Stomach (tissue), 8 donors: ENCODE measurements at regions not wholly inside any gene's neighbourhood (a gene's known extent, or its start where the extent isn't known, plus 50 kb on each side); places are given as distances from the start of the nearest gene placed in this dataset.
"Not testable (repeated sequence)": the region's sequence is repeated elsewhere in the genome, so short reads cannot be mapped to it uniquely, and the experiment has no call there.

Source experiments
- DNase-seq, 2 donors: peaks; one replicate each; pipeline versions ENCODE4 v3.0.0 to v3.0.0-alpha.2; 2013 to 2019
- H3K27ac ChIP-seq, 5 donors: fragments of 200-600 bp in 4 of 5; sonication (generic) in 4 of 5; one replicate each; pipeline ENCODE4 v1.5.1; 2013 to 2019; ENCODE audit warnings: mild to moderate bottlenecking in 1 of 5, moderate library complexity in 1 of 5
- H3K27me3 ChIP-seq, 3 donors: fragments of 200-600 bp; sonication (generic); one replicate each; pipeline ENCODE4 v1.5.1; 2017 to 2019; ENCODE audit warnings: mixed run types in 1 of 3
- H3K36me3 ChIP-seq, 4 donors: fragments of 200-600 bp; sonication (generic); 1 replicate in 3 of 4; 2 replicates in 1 of 4; pipeline ENCODE4 v1.5.1; 2016 to 2019
- H3K4me1 ChIP-seq, 4 donors: fragments of 200-600 bp; sonication (generic); one replicate each; pipeline ENCODE4 v1.5.1; 2016 to 2019
- H3K4me3 ChIP-seq, 4 donors: fragments of 200-600 bp; sonication (generic) in 3 of 4; one replicate each; pipeline ENCODE4 v1.5.1; 2016 to 2019; ENCODE audit warnings: mild to moderate bottlenecking in 1 of 4
- H3K9me3 ChIP-seq, 4 donors: fragments of 200-600 bp; sonication (generic); one replicate each; pipeline ENCODE4 v1.5.1; 2016 to 2019
- EP300 ChIP-seq: sonication (generic); formaldehyde crosslinking; IDR thresholded peaks from one replicate; pipeline ENCODE4 v1.6.1; 2017; ENCODE audit warnings: antibody characterized with exemption
- POLR2A ChIP-seq, 4 donors: fragments of 450-650 bp; IDR thresholded peaks; one replicate each; pipeline ENCODE4 v1.6.1; 2016; ENCODE audit warnings: antibody characterized with exemption in 4 of 4, control low read depth in 2 of 4, mild to moderate bottlenecking in 1 of 4, moderate library complexity in 1 of 4
- POLR2AphosphoS5 ChIP-seq, 3 donors: sonication (generic); formaldehyde crosslinking; IDR thresholded peaks; one replicate each; pipeline ENCODE4 v1.6.1; 2016; ENCODE audit warnings: antibody characterized with exemption in 3 of 3
- WGBS, 5 donors: extraction: QIAGEN DNeasy Blood & Tissue Kit in 3 of 5; methylation state at CpG; one replicate each; pipeline versions ENCODE4 v1.1.5 to v1.1.7; 2013 to 2018; 5-methylcytosine and 5-hydroxymethylcytosine counted together
- intact Hi-C: fragments of 100-400 bp; cut with DNase I; formaldehyde crosslinking; loops from one replicate; pipeline ENCODE4 v1.15.1; 2023; ENCODE audit warnings: low total_unique reads
- TF ChIP-seq, protein P1 (sequence below), 7 experiments: fragments of 450-650 bp in 4 of 7; fragments of 200-600 bp in 3 of 7; sonication (generic) in 3 of 7; IDR thresholded peaks; one replicate each; pipeline ENCODE4 v1.5.1; 2016 to 2019; ENCODE audit warnings: antibody characterized with exemption in 7 of 7, control low read depth in 2 of 7, mild to moderate bottlenecking in 1 of 7
- donor health status: healthy with polysubstance abuse.
- donor health status: Bipolar disorder and iron deficiency.
- donor health status: healthy.

DNA sequence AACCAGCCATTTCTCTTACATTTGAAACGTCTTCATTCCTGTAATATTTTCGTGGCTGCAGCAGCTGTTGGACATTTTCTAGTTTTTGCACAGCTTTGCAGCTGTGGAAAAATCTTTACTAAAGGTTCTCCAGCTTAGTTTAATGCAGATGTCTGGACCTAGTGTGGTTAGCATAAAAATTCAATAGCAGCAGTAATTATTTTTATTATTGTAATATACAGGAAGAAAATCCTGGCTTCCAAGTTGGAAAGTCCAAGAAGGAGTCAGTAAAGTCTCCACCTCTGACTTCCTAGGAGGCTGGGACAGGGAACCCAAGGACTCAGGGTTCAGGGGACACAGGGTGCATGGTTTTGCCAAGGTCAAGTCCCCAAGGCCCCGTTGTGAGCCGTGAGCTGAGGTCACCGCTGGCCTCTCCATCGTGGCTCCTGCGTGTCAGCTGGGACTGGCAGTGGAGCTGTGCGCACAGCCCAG lies 230.6 kb downstream of the FNDC1 start:
- TF ChIP-seq POLR2A (IDR thresholded peaks at IDR 0.05) (no peak), EP300 (no peak), POLR2AphosphoS5 (IDR thresholded peaks at IDR 0.05) (no peak)
- TF ChIP-seq, protein P1, sequence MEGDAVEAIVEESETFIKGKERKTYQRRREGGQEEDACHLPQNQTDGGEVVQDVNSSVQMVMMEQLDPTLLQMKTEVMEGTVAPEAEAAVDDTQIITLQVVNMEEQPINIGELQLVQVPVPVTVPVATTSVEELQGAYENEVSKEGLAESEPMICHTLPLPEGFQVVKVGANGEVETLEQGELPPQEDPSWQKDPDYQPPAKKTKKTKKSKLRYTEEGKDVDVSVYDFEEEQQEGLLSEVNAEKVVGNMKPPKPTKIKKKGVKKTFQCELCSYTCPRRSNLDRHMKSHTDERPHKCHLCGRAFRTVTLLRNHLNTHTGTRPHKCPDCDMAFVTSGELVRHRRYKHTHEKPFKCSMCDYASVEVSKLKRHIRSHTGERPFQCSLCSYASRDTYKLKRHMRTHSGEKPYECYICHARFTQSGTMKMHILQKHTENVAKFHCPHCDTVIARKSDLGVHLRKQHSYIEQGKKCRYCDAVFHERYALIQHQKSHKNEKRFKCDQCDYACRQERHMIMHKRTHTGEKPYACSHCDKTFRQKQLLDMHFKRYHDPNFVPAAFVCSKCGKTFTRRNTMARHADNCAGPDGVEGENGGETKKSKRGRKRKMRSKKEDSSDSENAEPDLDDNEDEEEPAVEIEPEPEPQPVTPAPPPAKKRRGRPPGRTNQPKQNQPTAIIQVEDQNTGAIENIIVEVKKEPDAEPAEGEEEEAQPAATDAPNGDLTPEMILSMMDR (IDR thresholded peaks at IDR 0.05) = no peak
- H3K9me3 ChIP-seq = no peaks in the 10 kb centered on the region
- DNase-seq = peak in 1 of 2 donors; percentile 52
- no peaks in the 10 kb centered on the region for H3K4me1 ChIP-seq
- H3K36me3 ChIP-seq = no peaks in the 10 kb centered on the region
- 62 to 78% (median 70%) methylated on average over 8 of the region's 8 CpGs for WGBS, 5 donors
- H3K27ac ChIP-seq = no peak overlapping the region
- intact Hi-C loops = no loop called here
- peaks cover 0 to 6% (median 0%) of the 10 kb centered on the region in 3 donors for H3K27me3 ChIP-seq
- H3K4me3 ChIP-seq = no peak overlapping the region

DNA sequence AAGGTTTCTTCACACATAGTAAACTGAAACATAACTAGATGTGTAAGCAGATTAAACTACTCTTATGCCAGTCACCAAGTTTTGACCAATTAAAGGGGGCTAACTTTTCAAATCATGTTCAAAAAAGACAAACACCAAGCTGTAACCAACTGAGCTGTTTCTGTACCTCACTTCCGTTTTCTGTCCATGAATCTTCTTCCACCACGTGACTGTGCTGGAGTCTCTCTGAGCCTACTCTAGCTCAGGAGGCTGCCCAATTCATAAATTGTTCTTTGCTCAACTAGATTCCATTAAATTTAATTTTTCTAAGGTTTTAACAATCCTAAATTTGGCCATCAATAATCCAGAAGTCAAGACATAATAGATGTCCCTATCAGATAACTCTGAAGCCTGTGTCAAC lies 229.4 kb downstream of the FNDC1 start:
- Histone ChIP-seq H3K9me3 (peaks cover 0 to 5% (median 0%) of the 10 kb centered on the region in 4 donors), H3K4me1 (no peaks in the 10 kb centered on the region), H3K27ac (no peak overlapping the region), H3K27me3 (peaks cover 0 to 6% (median 0%) of the 10 kb centered on the region in 3 donors), H3K36me3 (no peaks in the 10 kb centered on the region), H3K4me3 (no peak overlapping the region)
- WGBS, 5 donors = 80 to 93% (median 84%) methylated on average over 2 of the region's 2 CpGs
- no peak for DNase-seq
- TF ChIP-seq EP300 (no peak), POLR2A (IDR thresholded peaks at IDR 0.05) (no peak), POLR2AphosphoS5 (IDR thresholded peaks at IDR 0.05) (no peak)
- TF ChIP-seq, protein P1 (IDR thresholded peaks at IDR 0.05) = no peak
- intact Hi-C loops = no loop called here

DNA sequence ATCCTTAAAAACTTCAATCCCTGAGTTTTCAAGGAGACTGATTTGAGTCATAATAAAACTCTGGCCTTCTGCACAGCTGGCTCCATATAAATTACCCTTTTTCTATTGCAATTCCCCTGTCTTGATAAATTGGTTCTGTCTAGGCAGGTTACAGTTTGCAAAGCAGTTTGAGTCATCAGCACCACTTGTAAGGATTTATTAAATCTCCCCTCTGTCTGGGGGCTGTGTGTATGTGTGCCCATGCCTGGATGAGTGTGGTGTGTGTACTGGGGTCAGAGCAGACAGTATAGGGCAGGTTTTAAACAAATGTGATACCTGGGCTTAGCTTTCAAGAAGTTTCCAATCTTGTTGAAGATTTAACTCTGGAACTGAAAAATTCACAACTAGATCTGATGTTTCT lies 228.6 kb downstream of the FNDC1 start:
- peaks cover 0 to 6% (median 0%) of the 10 kb centered on the region in 3 donors for H3K27me3 ChIP-seq
- H3K9me3 ChIP-seq = peaks cover 0 to 5% (median 2%) of the 10 kb centered on the region in 4 donors
- intact Hi-C loops = no loop called here
- H3K36me3 ChIP-seq = no peaks in the 10 kb centered on the region
- H3K27ac ChIP-seq = no peak overlapping the region
- no peaks in the 10 kb centered on the region for H3K4me1 ChIP-seq
- no peak for DNase-seq
- TF ChIP-seq POLR2AphosphoS5 (IDR thresholded peaks at IDR 0.05) (no peak), POLR2A (IDR thresholded peaks at IDR 0.05) (no peak)
- TF ChIP-seq, protein P1 (IDR thresholded peaks at IDR 0.05) = no peak
- H3K4me3 ChIP-seq = no peak overlapping the region

DNA sequence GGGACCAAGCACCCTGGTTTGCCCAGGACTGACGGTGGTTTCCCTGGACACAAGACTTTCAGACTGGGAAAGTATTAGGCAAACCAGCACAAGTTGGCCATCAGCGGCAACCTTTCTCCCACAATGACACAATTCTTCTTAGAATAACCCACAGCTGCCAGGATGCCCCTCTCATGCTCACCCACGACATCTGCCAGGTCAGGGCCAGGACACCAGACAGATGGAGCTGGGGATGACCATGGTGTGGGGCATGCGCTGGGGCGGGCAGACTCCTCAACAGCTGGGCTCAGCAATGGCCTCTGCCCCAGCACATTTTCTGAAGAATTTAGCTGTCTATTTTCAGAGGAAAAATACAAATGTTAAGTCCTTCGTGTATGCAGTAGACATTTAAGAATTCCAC lies 226.4 kb downstream of the FNDC1 start:
- H3K36me3 ChIP-seq = no peaks in the 10 kb centered on the region
- H3K27me3 ChIP-seq = no peaks in the 10 kb centered on the region
- H3K9me3 ChIP-seq = peaks cover 0 to 6% (median 2%) of the 10 kb centered on the region in 4 donors
- no peak overlapping the region for H3K4me3 ChIP-seq
- DNase-seq = no peak
- peaks cover 0 to 3% (median 0%) of the 10 kb centered on the region in 4 donors for H3K4me1 ChIP-seq
- intact Hi-C loops = no loop called here
- no peak overlapping the region for H3K27ac ChIP-seq
- WGBS, 5 donors = 82 to 86% (median 85%) methylated on average over 6 of the region's 6 CpGs
- TF ChIP-seq, protein P1 (IDR thresholded peaks at IDR 0.05) = no peak
- no peak for TF ChIP-seq POLR2AphosphoS5 (IDR thresholded peaks at IDR 0.05)
- no peak for TF ChIP-seq POLR2A (IDR thresholded peaks at IDR 0.05)
- TF ChIP-seq EP300 = no peak

DNA sequence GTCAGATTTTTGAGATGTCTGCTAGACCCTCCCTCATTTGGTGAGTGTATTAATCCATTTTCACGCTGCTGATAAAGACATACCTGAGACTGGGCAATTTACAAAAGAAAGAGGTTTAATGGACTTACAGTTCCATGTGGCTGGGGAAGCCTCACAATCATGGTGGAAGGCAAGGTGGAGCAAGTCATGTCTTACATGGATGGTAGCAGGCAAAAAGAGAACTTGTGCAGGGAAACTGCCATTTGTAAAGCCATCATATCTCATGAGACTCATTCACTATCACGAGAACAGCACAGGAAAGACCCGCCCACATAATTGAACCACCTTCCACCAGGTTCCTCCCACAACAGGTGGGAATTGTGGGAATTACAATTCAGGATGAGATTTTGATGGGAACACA lies 223.5 kb downstream of the FNDC1 start:
- H3K36me3 ChIP-seq, H3K9me3 ChIP-seq, H3K4me1 ChIP-seq, H3K4me3 ChIP-seq, H3K27ac ChIP-seq, intact Hi-C loops, DNase-seq, H3K27me3 ChIP-seq: not testable (repeated sequence)
- 83 to 96% (median 87%) methylated on average over 3 of the region's 3 CpGs for WGBS, 5 donors
